ENCODE measurements at regions not wholly inside any gene's neighbourhood (a gene's known extent, or its start where the extent isn't known, plus 50 kb on each side); places are given as distances from the start of the nearest gene placed in this dataset.

GRCh38 chr7:25628446-25628845 lies 400.2 kb upstream of the NPVF start:
- H3K27ac ChIP-seq: no peak overlapping the region
- intact Hi-C loops (cut with DNase I): no loop called here
- H3K9me3 ChIP-seq: no peaks in the 10 kb centered on the region
- H3K36me3 ChIP-seq: no peaks in the 10 kb centered on the region
- 68 to 78% methylated on average over 3 of the region's 3 CpGs for WGBS, 2 donors
- no peaks in the 10 kb centered on the region for H3K27me3 ChIP-seq
- TF ChIP-seq CTCF (IDR thresholded peaks at IDR 0.05): no peak
- H3K4me1 ChIP-seq: no peaks in the 10 kb centered on the region
- no peak for DNase-seq
- no peak for ATAC-seq
- H3K4me3 ChIP-seq: no peak overlapping the region
- no peak for FAIRE-seq

DNA sequence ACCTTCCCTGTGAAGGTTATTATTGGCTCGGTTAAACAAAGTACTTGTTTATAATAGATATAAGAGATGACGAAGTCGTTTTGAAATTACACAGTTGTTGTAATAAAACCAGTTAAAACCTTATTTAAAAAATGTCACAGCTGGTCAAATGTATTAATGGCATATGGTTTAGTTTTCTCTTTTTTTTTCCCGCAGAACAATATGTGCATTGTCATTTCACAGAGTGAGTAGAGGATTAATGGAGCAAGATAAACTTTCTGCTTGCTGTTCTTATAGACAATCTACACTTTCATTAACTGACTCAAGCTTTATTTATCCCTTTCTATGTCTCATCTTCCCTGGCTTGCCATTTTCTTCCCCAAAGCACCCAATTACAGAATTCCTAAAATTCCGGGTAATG lies 404.3 kb upstream of the NPVF start:
- no peaks in the 10 kb centered on the region for H3K4me1 ChIP-seq
- ATAC-seq (no peak), DNase-seq (no peak), FAIRE-seq (no peak)
- WGBS, 2 donors: 48% methylated on average over 5 of the region's 5 CpGs
- no peaks in the 10 kb centered on the region for H3K27me3 ChIP-seq
- no peaks in the 10 kb centered on the region for H3K36me3 ChIP-seq
- intact Hi-C loops (cut with DNase I): no loop called here
- H3K9me3 ChIP-seq: no peaks in the 10 kb centered on the region
- no peak for TF ChIP-seq CTCF (IDR thresholded peaks at IDR 0.05)
- H3K4me3 ChIP-seq: no peak overlapping the region
- H3K27ac ChIP-seq: no peak overlapping the region

- FAIRE-seq: no peak
- H3K27ac ChIP-seq: no peak overlapping the region
- no peak for DNase-seq
- ATAC-seq: no peak
- H3K27me3 ChIP-seq: no peaks in the 10 kb centered on the region
- H3K9me3 ChIP-seq: no peaks in the 10 kb centered on the region
- H3K4me1 ChIP-seq: no peaks in the 10 kb centered on the region
- TF ChIP-seq CTCF (IDR thresholded peaks at IDR 0.05): no peak
- 69 to 77% methylated on average over 3 of the region's 3 CpGs for WGBS, 2 donors
- intact Hi-C loops (cut with DNase I): no loop called here
- no peaks in the 10 kb centered on the region for H3K36me3 ChIP-seq
- no peak overlapping the region for H3K4me3 ChIP-seq
Observed at GRCh38 chr7:25633426-25634036, 405.2 kb upstream of the NPVF start.

GRCh38 chr7:25636168-25636567 lies 407.9 kb upstream of the NPVF start:
- Histone ChIP-seq H3K4me3 (no peak overlapping the region), H3K4me1 (no peaks in the 10 kb centered on the region), H3K27ac (no peak overlapping the region), H3K36me3 (no peaks in the 10 kb centered on the region), H3K9me3 (no peaks in the 10 kb centered on the region), H3K27me3 (no peaks in the 10 kb centered on the region)
- DNase-seq (no peak), FAIRE-seq (no peak), ATAC-seq (no peak)
- WGBS, 2 donors: 92 to 96% methylated on average over 9 of the region's 9 CpGs
- intact Hi-C loops (cut with DNase I): no loop called here
- TF ChIP-seq CTCF (IDR thresholded peaks at IDR 0.05): no peak

- H3K9me3 ChIP-seq: no peaks in the 10 kb centered on the region
- intact Hi-C loops (cut with DNase I): no loop called here
- H3K27me3 ChIP-seq: no peaks in the 10 kb centered on the region
- ATAC-seq (no peak), DNase-seq (no peak), FAIRE-seq (no peak)
- no peak for TF ChIP-seq CTCF (IDR thresholded peaks at IDR 0.05)
- no peak overlapping the region for H3K27ac ChIP-seq
- H3K4me1 ChIP-seq: no peaks in the 10 kb centered on the region
- 51 to 61% methylated on average over 4 of the region's 4 CpGs for WGBS, 2 donors
- H3K4me3 ChIP-seq: no peak overlapping the region
- no peaks in the 10 kb centered on the region for H3K36me3 ChIP-seq
Observed at GRCh38 chr7:25636871-25637283, 408.6 kb upstream of the NPVF start.
